Epithelial cell of esophagus (primary cell): ENCODE measurements at regions not wholly inside any gene's neighbourhood (a gene's known extent, or its start where the extent isn't known, plus 50 kb on each side); places are given as distances from the start of the nearest gene placed in this dataset.

Source experiments
- DNase-seq: peaks from one replicate; pipeline ENCODE4 v3.0.0; 2010; ENCODE audit warnings: low read depth
- H3K4me3 ChIP-seq: 2 replicates; pipeline ENCODE4 v1.5.1; 2011; ENCODE audit warnings: mild to moderate bottlenecking, low read length, control low read depth
- CTCF ChIP-seq: IDR thresholded peaks from 2 replicates; pipeline ENCODE4 v1.5.1; 2011; ENCODE audit warnings: low read depth, mild to moderate bottlenecking, low read length, control low read depth, inconsistent platforms; ENCODE audit not compliant: insufficient read depth; ENCODE audit errors: missing control alignments

GRCh38 chr16:59400830-59401229, 666.7 kb upstream of the GOT2 start:
- H3K4me3 ChIP-seq, result no peak overlapping the region
- no peak for DNase-seq
- no peak for TF ChIP-seq CTCF

- no peak overlapping the region for H3K4me3 ChIP-seq
- TF ChIP-seq CTCF, result no peak
- no peak for DNase-seq
Observed at GRCh38 chr16:59397638-59398037, 663.5 kb upstream of the GOT2 start.

DNA sequence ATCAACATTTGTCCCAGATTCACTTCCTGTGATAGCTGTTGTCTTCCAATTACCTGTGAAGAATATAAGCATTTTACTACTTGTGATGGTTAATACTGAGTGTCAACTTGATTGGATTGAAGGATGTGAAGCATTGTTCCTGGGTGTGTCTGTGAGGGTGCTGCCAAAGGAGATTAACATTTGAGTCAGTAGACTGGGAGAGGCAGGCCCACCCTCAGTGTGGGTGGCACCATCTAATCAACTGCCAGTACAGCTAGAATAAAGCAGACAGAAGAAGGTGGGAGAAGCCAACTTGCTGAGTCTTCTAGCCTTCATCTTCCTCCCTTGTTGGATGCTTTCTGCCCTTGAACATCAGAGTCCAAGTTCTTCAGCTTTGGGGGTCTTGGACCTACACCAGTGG, 660.4 kb upstream of the GOT2 start:
- H3K4me3 ChIP-seq, result no peak overlapping the region
- DNase-seq, result no peak
- TF ChIP-seq CTCF, result no peak

- no peak for DNase-seq
- no peak for TF ChIP-seq CTCF
- H3K4me3 ChIP-seq, result no peak overlapping the region
Observed at GRCh38 chr16:59392911-59393310, 658.8 kb upstream of the GOT2 start.

DNA sequence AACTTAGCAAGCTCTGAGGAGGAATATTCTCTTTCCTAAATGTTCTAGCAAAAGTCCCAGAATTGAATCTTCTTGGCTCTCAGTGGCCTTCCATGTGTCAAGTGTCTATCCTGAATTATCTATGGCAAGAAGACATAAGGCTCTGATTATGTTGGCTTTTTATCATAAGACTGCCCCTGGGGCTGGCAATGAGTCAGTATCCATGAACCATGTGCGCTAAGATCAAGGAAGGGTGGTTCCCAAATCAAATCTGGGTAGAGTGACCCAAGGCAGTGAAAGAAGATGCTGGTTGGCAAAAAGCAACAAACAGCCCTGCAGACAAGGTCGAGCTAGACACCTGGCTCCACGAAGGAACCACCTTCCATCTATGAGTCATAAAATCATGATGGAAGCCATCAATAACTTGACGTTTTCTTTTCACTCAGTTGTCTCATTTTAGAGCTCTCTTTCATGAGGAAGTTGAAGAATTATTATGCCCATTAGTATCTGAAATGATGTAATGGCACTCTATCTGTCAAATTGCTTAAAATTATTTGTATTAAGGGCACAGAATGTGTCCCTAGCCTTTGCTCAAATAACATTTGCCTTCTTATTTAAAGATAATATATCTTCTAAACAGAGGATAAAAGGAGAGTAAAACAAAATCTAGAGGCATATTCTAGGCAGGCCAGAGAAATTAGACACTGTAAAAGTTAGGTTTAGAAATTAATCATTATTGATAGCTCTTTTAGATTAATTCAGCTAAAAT, 657.7 kb upstream of the GOT2 start:
- no peak for DNase-seq
- no peak overlapping the region for H3K4me3 ChIP-seq
- TF ChIP-seq CTCF, result no peak

DNA sequence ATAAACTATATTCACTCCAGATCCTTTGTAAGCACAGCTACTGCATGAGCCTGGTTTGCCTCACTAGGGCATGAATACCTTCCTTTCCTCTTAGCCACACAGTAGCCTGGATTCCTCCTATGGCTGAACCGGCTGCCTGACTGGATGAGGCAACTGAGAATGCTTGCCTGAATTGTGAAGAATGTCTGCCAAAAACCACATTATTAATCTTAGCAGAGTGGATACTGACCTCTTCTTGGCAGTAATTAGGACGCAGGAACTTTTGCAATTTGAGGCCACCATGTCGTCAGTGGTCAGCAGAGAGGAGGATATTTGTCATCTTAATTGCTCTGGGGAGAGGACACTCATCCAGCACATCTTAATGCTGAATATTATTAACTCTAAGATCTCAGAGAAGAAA, 651.8 kb upstream of the GOT2 start:
- no peak overlapping the region for H3K4me3 ChIP-seq
- TF ChIP-seq CTCF, result no peak
- no peak for DNase-seq

DNA sequence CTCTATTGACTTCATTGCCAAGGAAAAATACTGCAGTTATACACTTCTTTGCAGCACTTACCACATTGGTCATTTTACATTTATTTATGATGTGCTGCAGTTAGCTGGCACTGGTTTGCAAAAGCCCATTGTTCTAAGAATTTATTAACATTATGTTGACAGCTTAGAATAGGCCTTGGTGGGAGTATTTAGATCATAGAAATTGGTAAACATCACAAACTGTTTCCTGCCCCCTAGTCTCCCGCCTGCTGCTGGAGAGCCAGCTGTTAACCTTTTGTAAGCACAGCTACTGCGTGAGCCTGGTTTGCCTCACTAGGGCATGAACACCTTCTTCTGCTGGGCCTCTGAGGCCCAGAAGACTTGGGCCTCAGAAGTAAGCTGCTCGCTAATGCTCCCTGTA, 651.4 kb upstream of the GOT2 start:
- TF ChIP-seq CTCF, result no peak
- no peak for DNase-seq
- H3K4me3 ChIP-seq, result no peak overlapping the region
